ENCODE measurements at regions not wholly inside any gene's neighbourhood (a gene's known extent, or its start where the extent isn't known, plus 50 kb on each side); places are given as distances from the start of the nearest gene placed in this dataset.

- TF ChIP-seq CTCF (IDR thresholded peaks at IDR 0.05; ENCODE audit: borderline replicate concordance, insufficient read depth, low read depth, low read length) = no peak
These were observed 395.1 kb upstream of the CCNH start for GRCh38 chr5:87807783-87808182.

GRCh38 chr5:87803352-87803751 is 390.6 kb upstream of the CCNH start:
- no peak for TF ChIP-seq CTCF (IDR thresholded peaks at IDR 0.05; ENCODE audit: borderline replicate concordance, insufficient read depth, low read depth, low read length)
- H3K4me3 ChIP-seq (ENCODE audit: low read depth, low read length) = no peak overlapping the region

More at GRCh38 chr5:87807783-87808182, 395.1 kb upstream of the CCNH start:
- H3K4me3 ChIP-seq (ENCODE audit: low read depth, low read length) = no peak overlapping the region

- H3K4me3 ChIP-seq (ENCODE audit: low read depth, low read length) = no peak overlapping the region
- no peak for TF ChIP-seq CTCF (IDR thresholded peaks at IDR 0.05; ENCODE audit: borderline replicate concordance, insufficient read depth, low read depth, low read length)
These were observed 379.1 kb upstream of the CCNH start for GRCh38 chr5:87791869-87792268.

- no peak overlapping the region for H3K4me3 ChIP-seq (ENCODE audit: low read depth, low read length)
- TF ChIP-seq CTCF (IDR thresholded peaks at IDR 0.05; ENCODE audit: borderline replicate concordance, insufficient read depth, low read depth, low read length) = no peak
These were observed 375.7 kb upstream of the CCNH start for GRCh38 chr5:87788416-87788815.

GRCh38 chr5:87787625-87788256 is 375.0 kb upstream of the CCNH start:
- no peak overlapping the region for H3K4me3 ChIP-seq (ENCODE audit: low read depth, low read length)
- no peak for TF ChIP-seq CTCF (IDR thresholded peaks at IDR 0.05; ENCODE audit: borderline replicate concordance, insufficient read depth, low read depth, low read length)

GRCh38 chr5:87787086-87787485 is 374.4 kb upstream of the CCNH start:
- TF ChIP-seq CTCF (IDR thresholded peaks at IDR 0.05; ENCODE audit: borderline replicate concordance, insufficient read depth, low read depth, low read length) = no peak
- H3K4me3 ChIP-seq (ENCODE audit: low read depth, low read length) = no peak overlapping the region

- no peak overlapping the region for H3K4me3 ChIP-seq (ENCODE audit: low read depth, low read length)
- TF ChIP-seq CTCF (IDR thresholded peaks at IDR 0.05; ENCODE audit: borderline replicate concordance, insufficient read depth, low read depth, low read length) = no peak
These were observed 373.7 kb upstream of the CCNH start for GRCh38 chr5:87786471-87786870.
